Dermis microvascular lymphatic vessel endothelial cell (primary cell): ENCODE measurements at regions not wholly inside any gene's neighbourhood (a gene's known extent, or its start where the extent isn't known, plus 50 kb on each side); places are given as distances from the start of the nearest gene placed in this dataset.

ENCODE experiments used
- DNase-seq, 2 donors: peaks; one replicate each; pipeline versions ENCODE4 v3.0.0 to v3.0.0-alpha.2; 2010; ENCODE audit warnings: low read depth in 2 of 2

- no peak for DNase-seq
These were observed 590.3 kb upstream of the MIR17HG start for GRCh38 chr13:90757127-90757680.

DNA sequence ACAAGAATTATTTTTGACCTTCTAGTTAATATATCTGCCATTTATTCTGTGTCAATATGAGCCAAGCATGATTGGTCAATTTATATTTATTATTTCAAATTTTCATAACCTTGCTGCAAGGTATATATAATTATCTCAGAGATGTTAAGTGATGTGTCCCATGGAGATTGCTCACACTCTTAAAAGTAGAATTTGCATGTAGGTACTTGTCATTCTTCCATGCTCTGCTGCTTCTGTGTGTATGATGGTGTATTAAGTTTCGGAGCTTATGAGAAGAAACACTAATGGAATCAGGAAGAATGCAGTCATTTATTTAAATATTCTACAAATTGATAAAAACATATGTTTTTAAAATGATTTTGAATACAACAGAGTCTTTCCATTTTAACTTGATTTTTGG, 586.8 kb upstream of the MIR17HG start:
- no peak for DNase-seq

DNA sequence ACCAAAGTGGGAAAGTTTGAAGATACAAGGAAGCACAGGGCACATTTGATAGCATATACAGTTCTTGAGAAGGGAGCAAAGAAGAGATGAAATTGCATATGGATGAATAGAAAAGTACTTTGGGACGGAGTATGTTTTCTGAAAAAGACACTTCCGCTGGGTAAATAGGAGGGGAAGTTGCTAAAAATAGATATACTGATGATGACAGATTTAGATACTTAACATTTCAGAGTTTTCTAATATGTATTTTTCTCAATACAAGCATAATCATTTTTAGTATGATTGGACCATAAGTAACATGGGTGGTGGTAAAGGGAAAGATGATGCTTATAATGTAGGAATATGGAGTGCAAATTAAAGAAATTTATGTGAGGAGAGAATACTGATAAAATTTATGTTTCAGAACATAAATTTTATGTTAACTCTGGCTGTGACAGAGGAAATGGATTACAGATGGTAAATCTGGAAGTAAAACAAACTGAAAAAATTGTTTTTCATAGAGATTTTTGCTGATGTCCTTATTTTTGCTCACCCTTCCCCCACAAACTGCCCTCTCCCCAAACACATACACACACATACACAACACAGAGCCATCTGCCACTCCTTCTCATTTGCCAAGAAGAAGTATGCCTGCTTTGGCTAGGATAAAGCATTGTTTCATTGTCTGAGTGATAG, 583.9 kb upstream of the MIR17HG start:
- DNase-seq, result no peak

GRCh38 chr13:90766386-90766902, 581.0 kb upstream of the MIR17HG start:
- DNase-seq, result no peak

DNA sequence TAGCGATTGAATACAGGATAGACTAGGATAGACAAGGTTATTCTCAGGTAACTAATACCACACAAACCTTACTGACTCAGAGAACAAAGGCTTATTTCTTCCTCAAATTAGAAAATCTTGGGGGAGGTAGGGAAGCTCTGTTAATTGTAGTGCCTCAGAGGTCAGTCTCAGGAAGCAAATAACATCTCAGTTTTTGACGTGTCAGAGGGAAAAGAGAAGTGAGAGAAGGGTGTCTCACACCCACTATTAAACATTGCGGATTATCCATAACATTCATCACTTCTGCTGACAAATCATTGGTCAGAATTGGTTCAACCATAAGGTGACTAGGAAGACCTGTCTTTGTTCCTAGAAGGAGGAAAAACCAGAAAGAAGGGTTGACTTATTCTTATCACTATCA, 579.4 kb upstream of the MIR17HG start:
- no peak for DNase-seq

DNA sequence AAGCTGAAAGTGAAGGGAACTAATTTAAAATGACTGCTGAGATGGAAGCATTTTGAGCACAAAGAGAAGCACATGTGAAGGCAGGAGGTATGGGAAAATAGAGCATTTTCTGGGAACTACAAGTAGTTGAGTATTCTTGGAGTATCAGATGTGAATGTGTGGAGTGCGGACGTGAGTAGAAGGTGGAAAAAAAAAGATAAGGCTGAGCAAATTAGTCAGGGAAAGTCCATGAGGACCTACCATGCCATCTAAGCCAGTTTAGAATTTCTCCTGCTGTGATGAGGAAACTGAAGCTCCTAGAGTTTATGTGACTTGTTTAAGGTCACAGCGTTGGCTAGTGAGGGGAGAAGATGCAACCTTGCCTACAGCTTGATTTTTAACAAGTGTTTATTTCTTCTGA, 578.1 kb upstream of the MIR17HG start:
- no peak for DNase-seq

GRCh38 chr13:90770334-90770733, 577.2 kb upstream of the MIR17HG start:
- no peak for DNase-seq

- DNase-seq, result no peak
These were observed 573.8 kb upstream of the MIR17HG start for GRCh38 chr13:90773681-90774080.

GRCh38 chr13:90776051-90776748, 571.3 kb upstream of the MIR17HG start:
- DNase-seq, result no peak

- DNase-seq, result no peak
These were observed 564.2 kb upstream of the MIR17HG start for GRCh38 chr13:90783273-90783672.

GRCh38 chr13:90787007-90787406, 560.5 kb upstream of the MIR17HG start:
- no peak for DNase-seq

- no peak for DNase-seq
These were observed 555.2 kb upstream of the MIR17HG start for GRCh38 chr13:90792335-90792734.

- DNase-seq, result no peak
These were observed 554.1 kb upstream of the MIR17HG start for GRCh38 chr13:90793261-90793820.

GRCh38 chr13:90796474-90796873, 551.0 kb upstream of the MIR17HG start:
- DNase-seq, result no peak

DNA sequence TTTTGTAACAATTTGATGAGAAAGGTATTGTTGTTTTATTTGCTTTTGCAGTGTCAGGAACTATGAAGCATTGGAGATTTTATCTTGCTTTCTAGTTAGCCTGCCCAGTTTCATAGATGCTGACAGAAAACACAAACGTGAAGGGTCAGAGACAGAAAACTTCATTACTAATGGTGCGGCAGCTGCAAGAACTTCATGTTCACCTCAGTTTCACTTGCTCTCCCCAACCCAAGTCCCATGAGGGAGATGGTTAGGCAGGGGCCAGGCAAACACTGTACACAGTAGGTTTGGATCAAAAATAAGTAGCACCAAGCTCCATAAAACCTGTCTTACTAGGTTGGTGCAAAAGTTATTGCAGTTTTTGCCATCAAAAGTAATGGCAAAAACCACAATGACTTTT, 550.2 kb upstream of the MIR17HG start:
- DNase-seq, result no peak

DNA sequence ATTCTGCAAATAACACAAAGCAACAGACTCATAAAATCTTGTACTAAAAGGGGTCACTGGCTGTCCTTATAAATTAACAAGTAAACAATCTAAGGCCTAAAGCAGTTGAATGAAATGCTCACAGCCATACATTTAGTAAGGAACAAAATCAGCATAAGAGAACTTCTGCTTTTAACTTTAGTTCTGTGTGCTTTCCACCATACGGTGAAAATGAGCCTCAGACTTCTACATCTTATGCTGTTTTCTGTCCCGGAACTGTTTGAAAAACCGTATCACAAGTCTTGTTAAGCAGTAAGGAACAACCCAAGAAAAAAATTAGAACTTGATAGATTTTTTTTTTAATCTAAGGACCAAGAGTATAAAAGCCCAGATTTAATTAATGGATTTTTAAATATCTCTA, 549.1 kb upstream of the MIR17HG start:
- no peak for DNase-seq

- DNase-seq, result peak; percentile 1 to 2
These were observed 547.3 kb upstream of the MIR17HG start for GRCh38 chr13:90800082-90800746.

DNA sequence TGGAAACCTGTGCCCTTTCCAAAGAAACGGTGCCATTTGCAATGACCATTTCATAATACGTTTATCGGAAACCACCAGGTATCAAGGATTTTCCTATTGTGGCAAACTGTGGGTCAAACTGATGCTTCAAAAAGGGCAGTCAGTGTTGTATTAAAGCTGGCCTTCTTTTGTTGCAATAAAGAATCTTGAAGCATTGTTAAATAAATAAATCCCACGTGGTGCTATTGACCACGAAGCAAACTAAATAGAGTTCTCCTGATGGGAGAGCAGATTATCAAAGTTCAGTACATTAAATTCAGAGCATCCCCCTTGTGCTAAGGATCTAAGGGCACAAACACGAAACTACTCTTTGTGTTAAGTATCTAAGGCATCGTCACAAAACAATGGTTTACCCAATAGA, 545.9 kb upstream of the MIR17HG start:
- DNase-seq, result no peak

DNA sequence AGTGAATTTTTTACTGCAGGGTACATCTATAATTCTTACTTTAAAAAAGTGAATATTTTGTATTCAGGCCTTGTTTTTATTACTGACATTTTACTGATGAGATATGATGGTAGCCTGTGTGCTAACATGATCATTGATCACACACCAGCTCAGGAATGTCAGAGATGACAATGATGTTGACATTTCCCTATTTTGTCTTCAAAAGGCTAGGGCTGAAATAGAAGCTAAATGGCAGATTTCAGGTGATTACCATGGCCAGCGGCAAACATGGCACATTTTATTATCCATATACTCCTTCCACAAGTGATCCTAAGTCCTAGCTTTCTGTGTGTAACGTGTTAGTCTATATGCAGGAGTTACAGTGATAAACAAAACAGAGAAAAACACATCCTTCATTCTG, 544.3 kb upstream of the MIR17HG start:
- no peak for DNase-seq

DNA sequence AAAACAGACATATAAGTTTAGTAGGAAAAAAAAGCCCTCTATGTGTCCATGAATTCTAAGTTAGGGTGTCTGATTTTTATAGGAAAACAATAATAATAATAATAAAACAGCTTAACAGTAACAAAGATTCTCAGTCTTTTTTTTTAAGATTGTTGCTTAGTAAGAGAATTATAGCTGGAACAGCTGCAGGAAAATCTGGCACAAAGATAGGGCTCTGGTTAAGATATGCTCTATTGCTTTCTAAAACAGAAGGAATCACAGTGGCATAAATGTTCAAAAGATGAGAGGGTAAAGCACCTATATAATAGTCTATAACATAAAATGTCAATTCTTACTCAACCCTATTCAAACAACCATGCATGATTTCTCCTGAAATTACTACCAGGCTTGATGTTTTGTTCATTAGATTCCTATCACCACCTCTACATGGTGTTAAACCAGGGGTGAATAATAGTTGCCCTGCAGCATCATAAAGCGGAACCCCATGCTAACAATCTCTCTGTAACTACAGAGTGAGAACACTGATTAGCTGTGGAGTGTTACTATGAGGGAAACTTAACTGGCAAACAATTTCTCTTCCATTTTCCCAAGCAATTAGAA, 541.4 kb upstream of the MIR17HG start:
- no peak for DNase-seq

GRCh38 chr13:90806892-90807291, 540.6 kb upstream of the MIR17HG start:
- DNase-seq, result no peak

DNA sequence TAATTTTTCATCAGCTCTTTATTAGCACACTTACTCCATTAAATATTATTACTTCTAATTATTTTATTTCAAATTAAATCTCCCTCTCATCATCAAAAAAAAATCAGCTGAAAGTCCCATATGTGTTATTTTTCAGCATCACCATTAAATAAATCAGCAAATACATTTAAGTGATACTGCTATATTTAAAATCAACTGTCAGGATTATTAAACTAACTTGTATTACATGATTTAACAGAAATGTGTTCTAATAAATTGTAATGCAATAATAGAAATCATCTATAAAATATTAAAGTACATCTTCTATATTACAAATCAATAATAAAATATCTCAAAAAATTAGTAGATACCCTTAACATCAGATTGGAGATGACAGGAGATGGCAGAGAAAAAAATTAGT, 538.6 kb upstream of the MIR17HG start:
- DNase-seq, result no peak
